ENCODE measurements at regions not wholly inside any gene's neighbourhood (a gene's known extent, or its start where the extent isn't known, plus 50 kb on each side); places are given as distances from the start of the nearest gene placed in this dataset.

DNA sequence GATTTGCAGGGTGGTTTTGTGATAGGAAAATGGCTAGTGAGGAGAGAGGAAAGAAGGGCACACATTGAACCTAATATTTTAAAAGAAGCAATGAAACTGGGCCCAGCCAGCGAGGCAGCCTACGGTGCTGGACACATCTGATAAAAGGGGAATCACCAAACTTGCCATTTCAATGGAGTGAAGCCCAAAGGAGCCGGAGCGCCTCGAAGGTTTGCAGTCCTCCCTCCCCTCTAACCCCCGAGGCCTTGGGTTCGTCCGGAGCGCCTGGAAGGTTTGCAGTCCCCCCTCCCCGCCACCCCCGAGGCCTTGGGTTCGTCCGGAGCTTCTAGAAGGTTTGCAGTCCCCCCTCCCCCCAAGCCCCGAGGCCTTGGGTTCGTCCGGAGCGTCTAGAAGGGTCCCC lies 132.6 kb downstream of the TENT4A start:
- no peaks in the 10 kb centered on the region for H4K20me1 ChIP-seq (ENCODE audit: insufficient read depth, low read length)
- no peaks in the 10 kb centered on the region for H3K36me3 ChIP-seq (ENCODE audit: insufficient read depth, low read length)
- no peaks in the 10 kb centered on the region for H3K9me3 ChIP-seq (ENCODE audit: low read length)
- no peak overlapping the region for H3K4me3 ChIP-seq (ENCODE audit: low read depth, low read length, poor library complexity, severe bottlenecking)
- intact Hi-C loops (cut with micrococcal nuclease; ENCODE audit: unreplicated experiment) = no loop called here
- H2AFZ ChIP-seq (ENCODE audit: low read length) = no peak overlapping the region
- H3K9me2 ChIP-seq (ENCODE audit: insufficient read depth, low read length) = no peaks in the 10 kb centered on the region
- ChIA-PET CTCF (ENCODE audit: unreplicated experiment) (no interaction called here), POLR2A (interaction anchor here (0.6 kb wide), 1 partner anchor 1690 kb away, joined by 3 read pairs; no protein-coding TSS in a partner anchor)
- DNase-seq (ENCODE audit: low spot score) = no peak
- no TSS peak for BruUV-seq (replicated peaks)
- no peak overlapping the region for H3K27ac ChIP-seq (ENCODE audit: low read depth, low read length, poor library complexity, severe bottlenecking)
- TF ChIP-seq EZH2phosphoT487 (IDR thresholded peaks at IDR 0.05; ENCODE audit: borderline replicate concordance, low read depth, low read length) (no peak), CTCF (conservative IDR thresholded peaks at IDR 0.05; ENCODE audit: low read length) (no peak)
- no peaks in the 10 kb centered on the region for H3K4me1 ChIP-seq (ENCODE audit: insufficient read depth, low read length, poor library complexity, severe bottlenecking)
- H3K79me2 ChIP-seq (ENCODE audit: insufficient read depth, low read depth, low read length) = no peaks in the 10 kb centered on the region
- H3K4me2 ChIP-seq (ENCODE audit: low read length) = no peak overlapping the region

DNA sequence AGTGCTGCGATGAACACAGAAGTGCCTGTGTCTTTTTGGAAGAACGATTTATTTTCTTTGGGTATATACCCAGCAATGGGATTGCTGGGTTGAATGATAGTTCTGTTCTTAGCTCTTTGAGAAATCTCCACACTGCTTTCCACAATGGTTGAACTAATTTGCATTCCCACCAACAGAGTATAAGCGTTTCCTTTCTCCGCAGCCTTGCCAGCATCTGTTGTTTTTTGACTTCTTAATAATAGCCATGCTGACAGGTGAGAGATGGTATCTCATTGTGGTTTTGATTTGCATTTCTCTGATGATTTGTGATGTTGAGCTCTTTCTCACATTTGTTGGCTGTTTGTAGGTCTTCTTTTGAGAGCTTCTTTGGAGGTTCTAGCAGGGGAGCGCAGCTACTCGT lies 134.6 kb downstream of the TENT4A start:
- H3K36me3 ChIP-seq (ENCODE audit: insufficient read depth, low read length) = no peaks in the 10 kb centered on the region
- no peaks in the 10 kb centered on the region for H3K79me2 ChIP-seq (ENCODE audit: insufficient read depth, low read depth, low read length)
- no peak overlapping the region for H3K4me3 ChIP-seq (ENCODE audit: low read depth, low read length, poor library complexity, severe bottlenecking)
- H2AFZ ChIP-seq (ENCODE audit: low read length) = no peak overlapping the region
- no peaks in the 10 kb centered on the region for H3K9me3 ChIP-seq (ENCODE audit: low read length)
- no peaks in the 10 kb centered on the region for H4K20me1 ChIP-seq (ENCODE audit: insufficient read depth, low read length)
- H3K4me2 ChIP-seq (ENCODE audit: low read length) = no peak overlapping the region
- no peaks in the 10 kb centered on the region for H3K4me1 ChIP-seq (ENCODE audit: insufficient read depth, low read length, poor library complexity, severe bottlenecking)
- no peak for TF ChIP-seq CTCF (conservative IDR thresholded peaks at IDR 0.05; ENCODE audit: low read length)
- no peak for TF ChIP-seq EZH2phosphoT487 (IDR thresholded peaks at IDR 0.05; ENCODE audit: borderline replicate concordance, low read depth, low read length)
- ChIA-PET CTCF (ENCODE audit: unreplicated experiment) (no interaction called here), POLR2A (interaction anchor here (0.6 to 0.9 kb wide), 2 partner anchors 28 to 75 kb away, joined by 3 read pairs; no protein-coding TSS in a partner anchor)
- intact Hi-C loops (cut with micrococcal nuclease; ENCODE audit: unreplicated experiment) = no loop called here
- H3K9me2 ChIP-seq (ENCODE audit: insufficient read depth, low read length) = no peaks in the 10 kb centered on the region
- no TSS peak for BruUV-seq (replicated peaks)
- H3K27ac ChIP-seq (ENCODE audit: low read depth, low read length, poor library complexity, severe bottlenecking) = no peak overlapping the region
- no peak for DNase-seq (ENCODE audit: low spot score)

DNA sequence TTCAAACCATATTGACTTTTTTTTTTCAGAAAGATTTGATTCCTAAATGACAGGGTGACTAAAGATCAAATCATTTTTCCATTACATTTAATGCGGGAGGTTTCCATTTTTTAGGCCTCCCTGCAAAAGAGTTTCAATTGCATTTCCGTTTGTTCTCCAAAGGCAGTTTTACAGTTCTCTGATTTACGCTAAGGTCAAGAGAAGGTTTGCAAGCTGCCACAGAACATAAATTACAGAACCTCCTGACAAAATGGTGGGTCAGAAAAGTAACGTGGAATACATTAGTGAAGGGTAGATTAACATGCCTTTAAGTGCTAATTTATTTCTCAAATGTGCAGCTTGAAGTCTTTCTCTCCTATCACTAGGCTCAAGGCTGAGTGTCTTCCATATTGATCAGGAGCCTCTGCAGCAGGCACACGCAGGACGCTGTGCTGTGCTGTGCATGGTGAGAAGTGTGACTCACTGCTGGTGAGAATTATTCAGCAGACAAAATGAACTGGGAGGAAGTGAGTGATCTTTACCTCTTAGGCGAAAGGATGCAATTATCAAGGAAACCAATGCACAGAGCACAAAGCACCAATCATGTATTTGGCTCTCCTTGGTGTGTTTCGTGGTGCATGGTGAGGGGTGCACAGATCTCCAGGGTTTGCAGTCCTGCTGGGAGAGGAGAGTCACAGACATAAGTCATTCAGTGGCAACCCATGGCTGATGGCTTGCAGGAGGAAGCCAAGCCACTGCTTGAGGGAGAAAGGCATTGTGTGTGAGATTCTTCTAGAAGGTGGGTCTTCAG lies 136.3 kb downstream of the TENT4A start:
- POLR2A ChIA-PET = no interaction called here
- no peaks in the 10 kb centered on the region for H3K9me2 ChIP-seq (ENCODE audit: insufficient read depth, low read length)
- no peak overlapping the region for H2AFZ ChIP-seq (ENCODE audit: low read length)
- no peak overlapping the region for H3K27ac ChIP-seq (ENCODE audit: low read depth, low read length, poor library complexity, severe bottlenecking)
- TF ChIP-seq CTCF (conservative IDR thresholded peaks at IDR 0.05; ENCODE audit: low read length) = no peak
- TF ChIP-seq EZH2phosphoT487 (IDR thresholded peaks at IDR 0.05; ENCODE audit: borderline replicate concordance, low read depth, low read length) = no peak
- no peaks in the 10 kb centered on the region for H3K9me3 ChIP-seq (ENCODE audit: low read length)
- H4K20me1 ChIP-seq (ENCODE audit: insufficient read depth, low read length) = no peaks in the 10 kb centered on the region
- intact Hi-C loops (cut with micrococcal nuclease; ENCODE audit: unreplicated experiment) = no loop called here
- H3K4me1 ChIP-seq (ENCODE audit: insufficient read depth, low read length, poor library complexity, severe bottlenecking) = no peaks in the 10 kb centered on the region
- DNase-seq (ENCODE audit: low spot score) = no peak
- CTCF ChIA-PET (ENCODE audit: unreplicated experiment) = no interaction called here
- no peaks in the 10 kb centered on the region for H3K36me3 ChIP-seq (ENCODE audit: insufficient read depth, low read length)
- H3K79me2 ChIP-seq (ENCODE audit: insufficient read depth, low read depth, low read length) = no peaks in the 10 kb centered on the region
- BruUV-seq (replicated peaks) = no TSS peak
- H3K4me3 ChIP-seq (ENCODE audit: low read depth, low read length, poor library complexity, severe bottlenecking) = no peak overlapping the region
- H3K4me2 ChIP-seq (ENCODE audit: low read length) = no peak overlapping the region
